GM23338 (cell line): ENCODE measurements at regions not wholly inside any gene's neighbourhood (a gene's known extent, or its start where the extent isn't known, plus 50 kb on each side); places are given as distances from the start of the nearest gene placed in this dataset.

ENCODE experiments used
- ATAC-seq: fragments of 200-7000 bp; cut with Tn5 transposase; 3 replicates; pipeline ENCODE4 v1.9.1; 2020
- DNase-seq: peaks from one replicate; pipeline ENCODE4 v3.0.0-alpha.2; 2015; ENCODE audit warnings: low spot score
- H2AFZ ChIP-seq: fragments of 200-600 bp; sonication (generic); 2 replicates; pipeline ENCODE4 v1.8.0; 2016; ENCODE audit warnings: antibody characterized with exemption, mild to moderate bottlenecking, moderate library complexity
- H3F3A ChIP-seq: fragments of 200-600 bp; sonication (generic); replicated peaks from 2 replicates; pipeline ENCODE4 v1.8.0; 2017; ENCODE audit warnings: antibody characterized with exemption, mixed run types, low read depth
- H3K27ac ChIP-seq: fragments of 200-600 bp; sonication (generic); 2 replicates; pipeline ENCODE4 v1.6.1; 2016; ENCODE audit warnings: low read depth
- H3K27me3 ChIP-seq: fragments of 200-600 bp; sonication (generic); 2 replicates; pipeline ENCODE4 v1.8.0; 2016; ENCODE audit warnings: mild to moderate bottlenecking, mixed run types, moderate library complexity; ENCODE audit not compliant: insufficient read depth
- H3K36me3 ChIP-seq: fragments of 200-600 bp; sonication (generic); 2 replicates; pipeline ENCODE4 v1.8.0; 2016; ENCODE audit warnings: mild to moderate bottlenecking; ENCODE audit not compliant: insufficient read depth
- H3K4me1 ChIP-seq: fragments of 200-600 bp; sonication (generic); 2 replicates; pipeline ENCODE4 v1.8.0; 2016; ENCODE audit warnings: mild to moderate bottlenecking, moderate library complexity; ENCODE audit not compliant: insufficient read depth
- H3K4me2 ChIP-seq: fragments of 200-600 bp; sonication (generic); 2 replicates; pipeline ENCODE4 v1.7.1; 2017; ENCODE audit warnings: mixed run types
- H3K4me3 ChIP-seq: fragments of 200-600 bp; sonication (generic); 2 replicates; pipeline ENCODE4 v1.6.1; 2016; ENCODE audit warnings: mixed run types
- H3K79me2 ChIP-seq: fragments of 200-600 bp; sonication (generic); replicated peaks from 2 replicates; pipeline ENCODE4 v1.8.0; 2017; ENCODE audit warnings: mild to moderate bottlenecking; ENCODE audit not compliant: insufficient read depth
- H3K9me2 ChIP-seq: fragments of 200-600 bp; sonication (generic); 2 replicates; pipeline ENCODE4 v1.8.0; 2017; ENCODE audit not compliant: insufficient read depth
- H4K20me1 ChIP-seq: fragments of 200-600 bp; sonication (generic); replicated peaks from 2 replicates; pipeline ENCODE4 v1.8.0; 2017; ENCODE audit warnings: mild to moderate bottlenecking; ENCODE audit not compliant: insufficient read depth
- H3K27ac Mint-ChIP-seq: 2 replicates; pipeline ENCODE4 v1.8.0; 2020; ENCODE audit warnings: inconsistent platforms, mild to moderate bottlenecking, moderate library complexity, mixed read lengths
- H3K27me3 Mint-ChIP-seq: 3 replicates; pipeline ENCODE4 v1.8.0; 2022; ENCODE audit warnings: low read depth, mild to moderate bottlenecking, moderate library complexity, mixed read lengths, inconsistent platforms; ENCODE audit not compliant: insufficient read depth, poor library complexity
- H3K36me3 Mint-ChIP-seq: 3 replicates; pipeline ENCODE4 v1.8.0; 2021; ENCODE audit warnings: low read depth, mild to moderate bottlenecking, inconsistent platforms, moderate library complexity, mixed read lengths
- H3K4me1 Mint-ChIP-seq: 3 replicates; pipeline ENCODE4 v1.8.0; 2020; ENCODE audit warnings: mild to moderate bottlenecking, inconsistent platforms, mixed read lengths
- H3K4me3 Mint-ChIP-seq: 3 replicates; pipeline ENCODE4 v1.8.0; 2021; ENCODE audit warnings: moderate library complexity, mild to moderate bottlenecking, inconsistent platforms, mixed read lengths
- H3K9me3 Mint-ChIP-seq: 3 replicates; pipeline ENCODE4 v1.8.0; 2020; ENCODE audit warnings: moderate library complexity, mild to moderate bottlenecking, inconsistent platforms, mixed read lengths
- CREB1 ChIP-seq: fragments of 250-450 bp; sonication (Bioruptor Pico); IDR thresholded peaks from 2 replicates; pipeline ENCODE4 v1.5.0; 2020; ENCODE audit warnings: low read depth, mild to moderate bottlenecking, moderate library complexity
- CTCF ChIP-seq, 2 experiments: fragments of 200-600 bp in 1 of 2; sonication (generic) in 1 of 2; conservative IDR thresholded peaks; 2 replicates each; pipeline versions ENCODE4 v1.5.1 to v1.6.1; 2016 to 2017; ENCODE audit warnings: antibody characterized with exemption in 2 of 2, low read depth in 2 of 2, mild to moderate bottlenecking in 2 of 2, moderate library complexity in 1 of 2
- ETS1 ChIP-seq: IDR thresholded peaks from 2 replicates; pipeline ENCODE4 v1.6.1; 2016; ENCODE audit warnings: antibody characterized with exemption
- EZH2 ChIP-seq: fragments of 200-600 bp; sonication (generic); IDR thresholded peaks from one replicate; pipeline ENCODE4 v1.8.0; 2017; ENCODE audit warnings: antibody characterized with exemption, mild to moderate bottlenecking, low read depth; ENCODE audit not compliant: unreplicated experiment
- EZH2phosphoT487 ChIP-seq: fragments of 200-600 bp; sonication (generic); IDR thresholded peaks from one replicate; pipeline ENCODE4 v1.8.1; 2018; ENCODE audit warnings: antibody characterized with exemption; ENCODE audit not compliant: unreplicated experiment
- NANOG ChIP-seq: IDR thresholded peaks from 2 replicates; pipeline ENCODE4 v1.6.1; 2016; ENCODE audit warnings: antibody characterized with exemption, borderline replicate concordance
- POLR2AphosphoS5 ChIP-seq: IDR thresholded peaks from 2 replicates; pipeline ENCODE4 v1.6.1; 2016; ENCODE audit warnings: antibody characterized with exemption, low read depth
- STAT1 ChIP-seq: IDR thresholded peaks from one replicate; pipeline ENCODE4 v1.6.1; 2016; ENCODE audit warnings: antibody characterized with exemption; ENCODE audit not compliant: unreplicated experiment
- ZNF114 ChIP-seq: fragments of 250-450 bp; sonication (Bioruptor Pico); IDR thresholded peaks from 2 replicates; pipeline ENCODE4 v1.5.0; 2020; ENCODE audit warnings: mild to moderate bottlenecking, moderate library complexity
- ZNF331 ChIP-seq: fragments of 250-450 bp; sonication (Bioruptor Pico); IDR thresholded peaks from 2 replicates; pipeline ENCODE4 v1.5.0; 2020; ENCODE audit warnings: low read depth, mild to moderate bottlenecking, moderate library complexity

- TF ChIP-seq ZNF331 (no peak), ZNF114 (CRISPR knock-in tag) (no peak)
Observed at GRCh38 chr4:123673971-123674370, 277.4 kb downstream of the SPRY1 start (continued).

GRCh38 chr4:123674762-123675465, 278.3 kb downstream of the SPRY1 start:
- no peak overlapping the region for H3K27ac Mint-ChIP-seq
- peaks cover 10% of the 10 kb centered on the region for H3K4me1 ChIP-seq
- no peak overlapping the region for H3K4me3 Mint-ChIP-seq

GRCh38 chr4:123675567-123675966, 279.0 kb downstream of the SPRY1 start:
- Histone ChIP-seq H3K27ac (no peak overlapping the region), H3K4me1 (peaks cover 10% of the 10 kb centered on the region), H2AFZ (no peak overlapping the region), H3K79me2 (no peaks in the 10 kb centered on the region), H3K36me3 (no peaks in the 10 kb centered on the region), H3K4me3 (no peak overlapping the region), H3K27me3 (no peaks in the 10 kb centered on the region), H4K20me1 (no peaks in the 10 kb centered on the region), H3F3A (no peaks in the 10 kb centered on the region), H3K4me2 (no peak overlapping the region), H3K9me2 (no peaks in the 10 kb centered on the region)
- DNase-seq (no peak), ATAC-seq (no peak)
- peaks cover 12% of the 10 kb centered on the region for H3K4me1 Mint-ChIP-seq
- no peaks in the 10 kb centered on the region for H3K36me3 Mint-ChIP-seq
- H3K27ac Mint-ChIP-seq = no peak overlapping the region
- H3K27me3 Mint-ChIP-seq = no peaks in the 10 kb centered on the region
- H3K9me3 Mint-ChIP-seq = no peaks in the 10 kb centered on the region
- no peak overlapping the region for H3K4me3 Mint-ChIP-seq
- TF ChIP-seq POLR2AphosphoS5 = no peak
- TF ChIP-seq STAT1 = no peak
- TF ChIP-seq CTCF (conservative IDR thresholded peaks at IDR 0.05; ENCODE audit: low read depth in 2 of 2) = no peak
- TF ChIP-seq ETS1 = no peak
- TF ChIP-seq ZNF114 (CRISPR knock-in tag) = no peak
- TF ChIP-seq CREB1 (CRISPR knock-in tag) = no peak
- no peak for TF ChIP-seq NANOG
- no peak for TF ChIP-seq ZNF331
- no peak for TF ChIP-seq EZH2phosphoT487
- TF ChIP-seq EZH2 = no peak

More at GRCh38 chr4:123674762-123675465, 278.3 kb downstream of the SPRY1 start:
- no peak overlapping the region for H3K4me3 ChIP-seq
- Mint-ChIP-seq H3K9me3 (no peaks in the 10 kb centered on the region), H3K36me3 (no peaks in the 10 kb centered on the region), H3K27me3 (no peaks in the 10 kb centered on the region), H3K4me1 (peaks cover 12% of the 10 kb centered on the region)
- no peak overlapping the region for H2AFZ ChIP-seq
- H3K9me2 ChIP-seq = no peaks in the 10 kb centered on the region
- H3K27ac ChIP-seq = no peak overlapping the region
- DNase-seq (no peak), ATAC-seq (no peak)
- H4K20me1 ChIP-seq = no peaks in the 10 kb centered on the region
- no peaks in the 10 kb centered on the region for H3F3A ChIP-seq
- no peak overlapping the region for H3K4me2 ChIP-seq
- no peaks in the 10 kb centered on the region for H3K36me3 ChIP-seq
- H3K27me3 ChIP-seq = no peaks in the 10 kb centered on the region
- H3K79me2 ChIP-seq = no peaks in the 10 kb centered on the region
- TF ChIP-seq CTCF (conservative IDR thresholded peaks at IDR 0.05; ENCODE audit: low read depth in 2 of 2) (no peak), POLR2AphosphoS5 (no peak), ETS1 (no peak)
